D721Med (cell line): ENCODE measurements at regions not wholly inside any gene's neighbourhood (a gene's known extent, or its start where the extent isn't known, plus 50 kb on each side); places are given as distances from the start of the nearest gene placed in this dataset.
"Not testable (repeated sequence)": the region's sequence is repeated elsewhere in the genome, so short reads cannot be mapped to it uniquely, and the experiment has no call there.

Source experiments
- DNase-seq: peaks from one replicate; pipeline ENCODE4 v3.0.0; 2011; ENCODE audit warnings: low spot score; ENCODE audit not compliant: insufficient read length
- FAIRE-seq: peaks from 2 replicates; lab custom pipeline; 2011; peaks lifted over from hg19 to GRCh38; lab: Jason Lieb, UNC
- CTCF ChIP-seq: IDR thresholded peaks from 2 replicates; pipeline ENCODE4 v1.5.1; 2012; ENCODE audit warnings: mild to moderate bottlenecking, control low read depth; ENCODE audit not compliant: insufficient read depth; ENCODE audit errors: missing control alignments

GRCh38 chr10:33056828-33057596 lies 99.0 kb upstream of the ITGB1 start:
- no peak for TF ChIP-seq CTCF
- FAIRE-seq (no peak), DNase-seq (no peak)

GRCh38 chr10:33055625-33056024 lies 97.6 kb upstream of the ITGB1 start:
- FAIRE-seq (no peak), DNase-seq (no peak)
- no peak for TF ChIP-seq CTCF

GRCh38 chr10:33052915-33053810 lies 95.1 kb upstream of the ITGB1 start:
- TF ChIP-seq CTCF = no peak
- FAIRE-seq = no peak

GRCh38 chr10:33052263-33052875 lies 94.3 kb upstream of the ITGB1 start:
- FAIRE-seq (no peak), DNase-seq (no peak)
- no peak for TF ChIP-seq CTCF

More at GRCh38 chr10:33052915-33053810, 95.1 kb upstream of the ITGB1 start:
- no peak for DNase-seq

GRCh38 chr10:33049963-33050920 lies 92.2 kb upstream of the ITGB1 start:
- FAIRE-seq, DNase-seq: not testable (repeated sequence)

- no peak for FAIRE-seq
- TF ChIP-seq CTCF = no peak
Measured at GRCh38 chr10:33048223-33048622, 90.2 kb upstream of the ITGB1 start.

More at GRCh38 chr10:33048223-33048622, 90.2 kb upstream of the ITGB1 start:
- DNase-seq = no peak
